Kidney (tissue), 13 donors: ENCODE measurements at regions not wholly inside any gene's neighbourhood (a gene's known extent, or its start where the extent isn't known, plus 50 kb on each side); places are given as distances from the start of the nearest gene placed in this dataset.

Experiments used
- DNase-seq, 5 donors: peaks; one replicate each; pipeline ENCODE4 v3.0.0-alpha.2; 2013 to 2020
- FAIRE-seq: peaks from 2 replicates; lab custom pipeline; 2012; peaks lifted over from hg19 to GRCh38; lab: Jason Lieb, UNC
- H3K27ac ChIP-seq, 2 donors: one replicate each; pipeline ENCODE4 v1.7.0; 2013; ENCODE audit warnings: low read depth in 2 of 2, low read length in 2 of 2, inconsistent platforms in 1 of 2
- H3K27me3 ChIP-seq: one replicate; pipeline ENCODE4 v1.7.1; 2013; ENCODE audit warnings: low read length, inconsistent platforms; ENCODE audit not compliant: control insufficient read depth, insufficient read depth
- H3K36me3 ChIP-seq, 3 donors: one replicate each; pipeline versions ENCODE4 v1.7.0 to v1.7.1; 2013; ENCODE audit warnings: low read length in 3 of 3, control low read depth in 1 of 3, inconsistent platforms in 1 of 3; ENCODE audit not compliant: insufficient read depth in 3 of 3, control insufficient read depth in 2 of 3
- H3K4me1 ChIP-seq, 3 donors: one replicate each; pipeline versions ENCODE4 v1.7.0 to v1.7.1; 2013; ENCODE audit warnings: low read length in 3 of 3, inconsistent platforms in 1 of 3, low read depth in 1 of 3; ENCODE audit not compliant: control insufficient read depth in 2 of 3, insufficient read depth in 2 of 3
- H3K4me3 ChIP-seq, 3 donors: one replicate each; pipeline versions ENCODE4 v1.7.0 to v1.8.1; 2013; ENCODE audit warnings: low read length in 3 of 3, control low read depth in 1 of 3, inconsistent platforms in 1 of 3
- H3K9ac ChIP-seq, 3 donors: one replicate each; pipeline versions ENCODE4 v1.7.0 to v1.7.1; 2013; ENCODE audit warnings: low read length in 3 of 3, control low read depth in 1 of 3, inconsistent platforms in 1 of 3
- H3K9me3 ChIP-seq, 3 donors: one replicate each; pipeline versions ENCODE4 v1.7.0 to v1.7.1; 2013; ENCODE audit warnings: low read length in 3 of 3, control low read depth in 1 of 3, inconsistent platforms in 1 of 3; ENCODE audit not compliant: control insufficient read depth in 2 of 3, insufficient read depth in 1 of 3
- intact Hi-C: fragments of 100-400 bp; cut with DNase I; formaldehyde crosslinking; loops from one replicate; pipeline ENCODE4 v1.11.1; 2022
- TF ChIP-seq, protein P1 (sequence below): IDR thresholded peaks from 3 replicates; pipeline ENCODE4 v1.5.1; 2012; ENCODE audit warnings: mild to moderate bottlenecking, moderate library complexity, borderline replicate concordance; ENCODE audit not compliant: insufficient read depth; ENCODE audit errors: extremely low read depth
- donor health status: control.
- donor health status: control.
- donor health status: control.
- donor health status: control.
- donor health status: control.
- donor health status: DM: yes; HTN: yes; CAD: no.
- donor health status: Normal renal cell carcinoma (clear cell type).

- Histone ChIP-seq H3K4me3 (no peak overlapping the region), H3K9ac (no peak overlapping the region), H3K4me1 (no peaks in the 10 kb centered on the region), H3K9me3 (no peaks in the 10 kb centered on the region), H3K27me3 (no peaks in the 10 kb centered on the region), H3K36me3 (no peaks in the 10 kb centered on the region), H3K27ac (no peak overlapping the region)
- FAIRE-seq (no peak), DNase-seq (peak in 1 of 5 donors; percentile 4)
- TF ChIP-seq, protein P1, sequence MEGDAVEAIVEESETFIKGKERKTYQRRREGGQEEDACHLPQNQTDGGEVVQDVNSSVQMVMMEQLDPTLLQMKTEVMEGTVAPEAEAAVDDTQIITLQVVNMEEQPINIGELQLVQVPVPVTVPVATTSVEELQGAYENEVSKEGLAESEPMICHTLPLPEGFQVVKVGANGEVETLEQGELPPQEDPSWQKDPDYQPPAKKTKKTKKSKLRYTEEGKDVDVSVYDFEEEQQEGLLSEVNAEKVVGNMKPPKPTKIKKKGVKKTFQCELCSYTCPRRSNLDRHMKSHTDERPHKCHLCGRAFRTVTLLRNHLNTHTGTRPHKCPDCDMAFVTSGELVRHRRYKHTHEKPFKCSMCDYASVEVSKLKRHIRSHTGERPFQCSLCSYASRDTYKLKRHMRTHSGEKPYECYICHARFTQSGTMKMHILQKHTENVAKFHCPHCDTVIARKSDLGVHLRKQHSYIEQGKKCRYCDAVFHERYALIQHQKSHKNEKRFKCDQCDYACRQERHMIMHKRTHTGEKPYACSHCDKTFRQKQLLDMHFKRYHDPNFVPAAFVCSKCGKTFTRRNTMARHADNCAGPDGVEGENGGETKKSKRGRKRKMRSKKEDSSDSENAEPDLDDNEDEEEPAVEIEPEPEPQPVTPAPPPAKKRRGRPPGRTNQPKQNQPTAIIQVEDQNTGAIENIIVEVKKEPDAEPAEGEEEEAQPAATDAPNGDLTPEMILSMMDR, result no peak
- intact Hi-C loops, result no loop called here
Observed at GRCh38 chr9:19660019-19660418, 128.8 kb downstream of the SLC24A2 start.

DNA sequence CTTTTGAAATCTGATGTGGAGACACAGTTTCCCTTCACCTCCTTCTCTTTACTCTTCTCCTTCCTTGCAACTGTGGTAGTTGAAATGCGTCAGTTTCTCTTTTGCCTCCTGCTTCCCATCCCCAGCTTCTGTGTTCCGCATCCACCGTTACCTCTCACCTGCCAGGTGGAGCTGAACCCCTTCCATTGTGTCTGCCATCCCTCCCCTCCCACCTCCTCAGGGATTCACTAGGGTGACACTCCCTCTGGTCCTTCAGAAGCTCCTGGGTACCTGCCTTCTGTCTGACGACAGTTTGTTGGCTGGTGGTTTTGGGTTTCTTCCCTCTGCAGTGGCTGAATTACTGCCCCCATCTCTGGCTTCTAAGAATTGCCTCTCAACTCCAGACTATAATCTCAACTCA, 132.1 kb downstream of the SLC24A2 start:
- TF ChIP-seq, protein P1, result no peak
- intact Hi-C loops, result no loop called here
- FAIRE-seq (no peak), DNase-seq (no peak)
- Histone ChIP-seq H3K4me1 (no peaks in the 10 kb centered on the region), H3K9me3 (no peaks in the 10 kb centered on the region), H3K4me3 (no peak overlapping the region), H3K9ac (no peak overlapping the region), H3K27ac (no peak overlapping the region), H3K27me3 (no peaks in the 10 kb centered on the region), H3K36me3 (no peaks in the 10 kb centered on the region)

- no peaks in the 10 kb centered on the region for H3K4me1 ChIP-seq
- no peaks in the 10 kb centered on the region for H3K27me3 ChIP-seq
- no peaks in the 10 kb centered on the region for H3K36me3 ChIP-seq
- no peak overlapping the region for H3K4me3 ChIP-seq
- TF ChIP-seq, protein P1, result no peak
- H3K9me3 ChIP-seq, result no peaks in the 10 kb centered on the region
- no peak overlapping the region for H3K9ac ChIP-seq
- no peak for FAIRE-seq
- intact Hi-C loops, result no loop called here
- no peak overlapping the region for H3K27ac ChIP-seq
- DNase-seq, result no peak
Observed at GRCh38 chr9:19651681-19652080, 137.2 kb downstream of the SLC24A2 start.

DNA sequence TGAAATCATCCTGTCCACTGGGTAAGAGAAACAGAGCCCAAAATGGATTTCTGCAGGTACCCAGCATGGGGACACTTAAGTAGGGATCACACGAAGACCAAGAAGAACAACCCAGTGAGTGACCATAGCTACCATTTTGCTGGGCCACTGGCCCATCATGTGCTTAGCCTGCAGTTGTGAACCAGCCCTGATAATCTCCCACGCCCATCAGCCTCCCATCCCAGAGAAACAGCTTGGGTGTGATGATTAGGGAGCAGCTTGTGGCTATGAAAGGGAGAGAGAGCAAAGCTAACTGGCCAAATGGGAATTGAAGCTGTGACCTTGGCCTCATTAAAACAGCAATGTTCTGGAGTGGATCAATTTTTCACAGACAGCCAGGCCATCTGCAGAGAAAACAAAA, 138.5 kb downstream of the SLC24A2 start:
- DNase-seq, result no peak
- Histone ChIP-seq H3K4me3 (no peak overlapping the region), H3K4me1 (no peaks in the 10 kb centered on the region), H3K27ac (no peak overlapping the region), H3K27me3 (no peaks in the 10 kb centered on the region), H3K9me3 (no peaks in the 10 kb centered on the region), H3K9ac (no peak overlapping the region), H3K36me3 (no peaks in the 10 kb centered on the region)
- no peak for FAIRE-seq
- TF ChIP-seq, protein P1, result no peak
- intact Hi-C loops, result no loop called here
